ENCODE measurements at regions not wholly inside any gene's neighbourhood (a gene's known extent, or its start where the extent isn't known, plus 50 kb on each side); places are given as distances from the start of the nearest gene placed in this dataset.

DNA sequence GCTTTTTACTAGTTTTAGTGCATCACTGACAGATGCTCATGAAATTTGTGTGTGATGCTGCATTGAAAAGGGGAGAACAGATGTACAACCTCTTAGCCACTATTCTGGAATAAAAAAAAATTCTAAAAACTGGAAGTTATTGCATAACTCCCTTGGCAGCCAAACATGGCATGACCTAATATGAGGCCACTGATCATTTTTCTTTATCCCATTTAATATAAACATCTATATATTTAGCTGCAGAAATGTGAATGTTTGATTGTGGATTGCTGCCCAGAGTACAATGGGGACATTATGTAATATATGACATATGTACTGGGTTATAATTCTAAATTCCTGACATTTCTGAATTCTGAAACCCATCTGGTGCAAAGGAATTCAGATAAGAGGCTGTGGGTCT, 86.5 kb downstream of the CDCA7 start:
- H3K27me3 ChIP-seq: no peaks in the 10 kb centered on the region
- intact Hi-C loops (cut with DNase I): no loop called here
- H3K4me3 ChIP-seq: no peak overlapping the region
- no peaks in the 10 kb centered on the region for H3K36me3 ChIP-seq
- peak in 1 of 4 donors; percentile 38 for ATAC-seq
- TF ChIP-seq, protein P1, sequence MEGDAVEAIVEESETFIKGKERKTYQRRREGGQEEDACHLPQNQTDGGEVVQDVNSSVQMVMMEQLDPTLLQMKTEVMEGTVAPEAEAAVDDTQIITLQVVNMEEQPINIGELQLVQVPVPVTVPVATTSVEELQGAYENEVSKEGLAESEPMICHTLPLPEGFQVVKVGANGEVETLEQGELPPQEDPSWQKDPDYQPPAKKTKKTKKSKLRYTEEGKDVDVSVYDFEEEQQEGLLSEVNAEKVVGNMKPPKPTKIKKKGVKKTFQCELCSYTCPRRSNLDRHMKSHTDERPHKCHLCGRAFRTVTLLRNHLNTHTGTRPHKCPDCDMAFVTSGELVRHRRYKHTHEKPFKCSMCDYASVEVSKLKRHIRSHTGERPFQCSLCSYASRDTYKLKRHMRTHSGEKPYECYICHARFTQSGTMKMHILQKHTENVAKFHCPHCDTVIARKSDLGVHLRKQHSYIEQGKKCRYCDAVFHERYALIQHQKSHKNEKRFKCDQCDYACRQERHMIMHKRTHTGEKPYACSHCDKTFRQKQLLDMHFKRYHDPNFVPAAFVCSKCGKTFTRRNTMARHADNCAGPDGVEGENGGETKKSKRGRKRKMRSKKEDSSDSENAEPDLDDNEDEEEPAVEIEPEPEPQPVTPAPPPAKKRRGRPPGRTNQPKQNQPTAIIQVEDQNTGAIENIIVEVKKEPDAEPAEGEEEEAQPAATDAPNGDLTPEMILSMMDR (IDR thresholded peaks at IDR 0.05): no peak
- TF ChIP-seq POLR2A (IDR thresholded peaks at IDR 0.05): no peak
- no peak for DNase-seq
- no peaks in the 10 kb centered on the region for H3K9me3 ChIP-seq
- H3K27ac ChIP-seq: no peak overlapping the region
- no peaks in the 10 kb centered on the region for H3K4me1 ChIP-seq

- intact Hi-C loops (cut with DNase I): no loop called here
- no peak overlapping the region for H3K27ac ChIP-seq
- no peaks in the 10 kb centered on the region for H3K9me3 ChIP-seq
- H3K4me1 ChIP-seq: no peaks in the 10 kb centered on the region
- H3K4me3 ChIP-seq: no peak overlapping the region
- no peak for DNase-seq
- H3K36me3 ChIP-seq: no peaks in the 10 kb centered on the region
- no peak for ATAC-seq
- no peaks in the 10 kb centered on the region for H3K27me3 ChIP-seq
- TF ChIP-seq, protein P1 (IDR thresholded peaks at IDR 0.05): no peak
- no peak for TF ChIP-seq POLR2A (IDR thresholded peaks at IDR 0.05)
- WGBS, 4 donors: 93 to 100% (median 94%) methylated on average over 2 of the region's 2 CpGs
Measured at GRCh38 chr2:173442542-173442941, 87.9 kb downstream of the CDCA7 start.

GRCh38 chr2:173446722-173447121, 92.0 kb downstream of the CDCA7 start:
- no peaks in the 10 kb centered on the region for H3K27me3 ChIP-seq
- no peaks in the 10 kb centered on the region for H3K9me3 ChIP-seq
- intact Hi-C loops (cut with DNase I): loop anchor here in 4 of 10 donors (5.0 kb wide), 3 partner anchors 44 to 896 kb away; no protein-coding TSS in a partner anchor
- no peak for DNase-seq
- H3K27ac ChIP-seq: no peak overlapping the region
- no peaks in the 10 kb centered on the region for H3K36me3 ChIP-seq
- H3K4me1 ChIP-seq: peaks cover 0 to 9% (median 0%) of the 10 kb centered on the region in 12 donors
- H3K4me3 ChIP-seq: no peak overlapping the region
- 47 to 82% (median 70%) methylated on average over 1 of the region's 1 CpG for WGBS, 4 donors
- TF ChIP-seq, protein P1 (IDR thresholded peaks at IDR 0.05): no peak
- no peak for TF ChIP-seq POLR2A (IDR thresholded peaks at IDR 0.05)
- no peak for ATAC-seq

DNA sequence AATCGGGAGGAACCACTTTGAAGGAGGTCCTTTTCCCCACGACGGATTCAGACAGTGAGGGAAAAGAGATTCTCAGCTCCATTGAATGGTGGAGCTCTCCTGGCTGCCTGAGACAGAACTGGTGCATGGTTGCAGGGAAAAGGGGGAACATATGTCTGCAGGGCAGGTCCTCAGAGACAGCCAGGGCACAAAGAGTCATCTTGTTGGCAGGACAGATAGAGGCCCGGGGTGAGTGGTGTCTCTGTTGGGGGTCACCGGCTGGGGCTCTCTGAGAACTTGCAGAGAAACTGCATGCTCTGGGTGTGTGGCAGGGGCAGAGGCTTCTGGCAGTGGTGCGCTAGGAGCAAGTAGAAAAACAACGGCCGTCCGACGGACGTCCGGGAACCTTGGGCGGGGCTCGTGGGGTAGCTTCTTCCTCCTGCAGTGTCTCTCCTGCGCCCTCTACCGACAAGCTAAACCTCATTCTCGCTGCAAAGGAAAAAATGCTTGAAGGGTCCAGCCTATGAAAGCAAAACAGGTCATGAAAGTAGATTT, 94.3 kb downstream of the CDCA7 start:
- Histone ChIP-seq H3K9me3 (no peaks in the 10 kb centered on the region), H3K4me3 (peak overlapping the region in 10 of 12 donors; percentile 22 to 53 (median 40)), H3K36me3 (no peaks in the 10 kb centered on the region), H3K4me1 (peaks cover 0 to 9% (median 0%) of the 10 kb centered on the region in 12 donors), H3K27me3 (no peaks in the 10 kb centered on the region), H3K27ac (peak overlapping the region in 11 of 12 donors; percentile 33 to 80 (median 62))
- ATAC-seq: peak; percentile 68 to 96 (median 94)
- intact Hi-C loops (cut with DNase I): loop anchor here (1.0 to 5.0 kb wide), 6 partner anchors 46 to 893 kb away; no protein-coding TSS in a partner anchor
- peak; percentile 83 to 90 (median 88) for DNase-seq
- 18 to 21% (median 21%) methylated on average over 16 to 17 of the region's 17 CpGs for WGBS, 4 donors
- TF ChIP-seq, protein P1 (IDR thresholded peaks at IDR 0.05): peak; percentile 66 to 88 (median 74)
- no peak for TF ChIP-seq POLR2A (IDR thresholded peaks at IDR 0.05)
